ENCODE measurements at regions not wholly inside any gene's neighbourhood (a gene's known extent, or its start where the extent isn't known, plus 50 kb on each side); places are given as distances from the start of the nearest gene placed in this dataset.

GRCh38 chr3:99344216-99344615 is 294.2 kb upstream of the COL8A1 start:
- no peaks in the 10 kb centered on the region for H3K4me1 ChIP-seq (ENCODE audit: insufficient read depth, low read length)
- H3K36me3 ChIP-seq (ENCODE audit: insufficient read depth, low read length) = no peaks in the 10 kb centered on the region
- H3K27me3 ChIP-seq (ENCODE audit: insufficient read depth, low read length) = no peaks in the 10 kb centered on the region
- H3K4me3 ChIP-seq (ENCODE audit: insufficient read depth, low read length) = no peak overlapping the region
- H3K79me2 ChIP-seq (ENCODE audit: insufficient read depth, low read length) = no peaks in the 10 kb centered on the region
- no peaks in the 10 kb centered on the region for H3K9me3 ChIP-seq (ENCODE audit: low read depth, low read length)
- no peak overlapping the region for H2AFZ ChIP-seq (ENCODE audit: low read length)
- TF ChIP-seq, protein P1, sequence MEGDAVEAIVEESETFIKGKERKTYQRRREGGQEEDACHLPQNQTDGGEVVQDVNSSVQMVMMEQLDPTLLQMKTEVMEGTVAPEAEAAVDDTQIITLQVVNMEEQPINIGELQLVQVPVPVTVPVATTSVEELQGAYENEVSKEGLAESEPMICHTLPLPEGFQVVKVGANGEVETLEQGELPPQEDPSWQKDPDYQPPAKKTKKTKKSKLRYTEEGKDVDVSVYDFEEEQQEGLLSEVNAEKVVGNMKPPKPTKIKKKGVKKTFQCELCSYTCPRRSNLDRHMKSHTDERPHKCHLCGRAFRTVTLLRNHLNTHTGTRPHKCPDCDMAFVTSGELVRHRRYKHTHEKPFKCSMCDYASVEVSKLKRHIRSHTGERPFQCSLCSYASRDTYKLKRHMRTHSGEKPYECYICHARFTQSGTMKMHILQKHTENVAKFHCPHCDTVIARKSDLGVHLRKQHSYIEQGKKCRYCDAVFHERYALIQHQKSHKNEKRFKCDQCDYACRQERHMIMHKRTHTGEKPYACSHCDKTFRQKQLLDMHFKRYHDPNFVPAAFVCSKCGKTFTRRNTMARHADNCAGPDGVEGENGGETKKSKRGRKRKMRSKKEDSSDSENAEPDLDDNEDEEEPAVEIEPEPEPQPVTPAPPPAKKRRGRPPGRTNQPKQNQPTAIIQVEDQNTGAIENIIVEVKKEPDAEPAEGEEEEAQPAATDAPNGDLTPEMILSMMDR (IDR thresholded peaks at IDR 0.05; ENCODE audit: extremely low read depth, low read depth, low read length) = no peak
- no peaks in the 10 kb centered on the region for H4K20me1 ChIP-seq (ENCODE audit: insufficient read depth, low read length)
- H3K4me2 ChIP-seq (ENCODE audit: insufficient read depth, low read length) = no peak overlapping the region
- no peak overlapping the region for H3K27ac ChIP-seq (ENCODE audit: low read depth, low read length)
- no peak for DNase-seq (ENCODE audit: insufficient read length, low spot score, missing footprints)

DNA sequence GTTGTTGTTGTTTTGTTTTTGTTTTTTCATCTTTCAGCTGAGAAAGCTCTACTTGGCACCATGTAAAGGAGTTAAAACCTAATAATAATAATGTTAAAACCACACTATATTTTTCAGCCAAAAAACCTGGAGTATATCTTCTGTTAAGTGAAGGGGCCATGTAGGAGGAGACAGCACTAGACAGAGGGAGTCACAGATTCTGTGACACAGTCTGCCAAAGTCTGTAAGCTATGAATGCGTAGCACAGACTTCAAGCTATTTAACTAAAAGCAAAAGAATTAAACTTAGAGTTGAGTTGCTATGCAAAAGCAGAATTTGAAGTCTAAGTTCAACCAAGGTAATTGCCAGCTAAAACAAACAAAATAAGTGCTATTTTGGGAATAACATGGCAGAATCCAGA is 296.0 kb upstream of the COL8A1 start:
- TF ChIP-seq, protein P1 (IDR thresholded peaks at IDR 0.05; ENCODE audit: extremely low read depth, low read depth, low read length) = no peak
- no peak for DNase-seq (ENCODE audit: insufficient read length, low spot score, missing footprints)
- Histone ChIP-seq H3K4me1 (ENCODE audit: insufficient read depth, low read length) (no peaks in the 10 kb centered on the region), H3K79me2 (ENCODE audit: insufficient read depth, low read length) (no peaks in the 10 kb centered on the region), H3K9me3 (ENCODE audit: low read depth, low read length) (no peaks in the 10 kb centered on the region), H3K27ac (ENCODE audit: low read depth, low read length) (no peak overlapping the region), H3K36me3 (ENCODE audit: insufficient read depth, low read length) (no peaks in the 10 kb centered on the region), H2AFZ (ENCODE audit: low read length) (no peak overlapping the region), H4K20me1 (ENCODE audit: insufficient read depth, low read length) (no peaks in the 10 kb centered on the region), H3K4me3 (ENCODE audit: insufficient read depth, low read length) (no peak overlapping the region), H3K27me3 (ENCODE audit: insufficient read depth, low read length) (no peaks in the 10 kb centered on the region), H3K4me2 (ENCODE audit: insufficient read depth, low read length) (no peak overlapping the region)

- Histone ChIP-seq H3K36me3 (ENCODE audit: insufficient read depth, low read length) (no peaks in the 10 kb centered on the region), H3K27ac (ENCODE audit: low read depth, low read length) (no peak overlapping the region), H3K79me2 (ENCODE audit: insufficient read depth, low read length) (no peaks in the 10 kb centered on the region), H4K20me1 (ENCODE audit: insufficient read depth, low read length) (no peaks in the 10 kb centered on the region), H3K4me3 (ENCODE audit: insufficient read depth, low read length) (no peak overlapping the region), H3K4me1 (ENCODE audit: insufficient read depth, low read length) (no peaks in the 10 kb centered on the region), H3K27me3 (ENCODE audit: insufficient read depth, low read length) (no peaks in the 10 kb centered on the region), H3K4me2 (ENCODE audit: insufficient read depth, low read length) (no peak overlapping the region), H3K9me3 (ENCODE audit: low read depth, low read length) (no peaks in the 10 kb centered on the region), H2AFZ (ENCODE audit: low read length) (no peak overlapping the region)
- no peak for DNase-seq (ENCODE audit: insufficient read length, low spot score, missing footprints)
- TF ChIP-seq, protein P1 (IDR thresholded peaks at IDR 0.05; ENCODE audit: extremely low read depth, low read depth, low read length) = no peak
Observed at GRCh38 chr3:99339222-99339621, 299.2 kb upstream of the COL8A1 start.

DNA sequence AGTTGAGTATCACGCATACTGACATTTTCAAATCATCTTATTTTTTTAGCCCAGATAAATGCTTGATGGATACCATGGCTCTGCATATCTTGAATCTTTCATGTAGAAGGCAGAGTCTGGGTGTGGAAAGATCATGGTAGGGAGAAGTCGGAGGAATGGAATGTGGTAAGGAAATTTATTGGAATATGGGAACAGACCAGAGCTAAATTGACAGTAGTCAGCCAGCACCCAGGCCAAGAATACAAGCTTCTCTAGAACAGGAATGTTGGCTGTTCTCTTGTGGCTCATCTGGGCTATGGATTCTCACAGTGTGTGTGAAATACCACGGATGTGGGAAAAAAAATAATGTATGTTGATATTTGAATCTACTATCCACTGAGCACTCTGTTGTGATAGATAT is 305.7 kb upstream of the COL8A1 start:
- Histone ChIP-seq H3K27ac (ENCODE audit: low read depth, low read length) (no peak overlapping the region), H3K9me3 (ENCODE audit: low read depth, low read length) (no peaks in the 10 kb centered on the region), H3K36me3 (ENCODE audit: insufficient read depth, low read length) (no peaks in the 10 kb centered on the region), H3K4me1 (ENCODE audit: insufficient read depth, low read length) (peaks cover 14% of the 10 kb centered on the region), H4K20me1 (ENCODE audit: insufficient read depth, low read length) (no peaks in the 10 kb centered on the region), H3K4me3 (ENCODE audit: insufficient read depth, low read length) (no peak overlapping the region), H3K79me2 (ENCODE audit: insufficient read depth, low read length) (no peaks in the 10 kb centered on the region), H3K4me2 (ENCODE audit: insufficient read depth, low read length) (no peak overlapping the region), H2AFZ (ENCODE audit: low read length) (no peak overlapping the region), H3K27me3 (ENCODE audit: insufficient read depth, low read length) (no peaks in the 10 kb centered on the region)
- peak; percentile 66 for DNase-seq (ENCODE audit: insufficient read length, low spot score, missing footprints)
- TF ChIP-seq, protein P1 (IDR thresholded peaks at IDR 0.05; ENCODE audit: extremely low read depth, low read depth, low read length) = no peak

All from osteoblast (primary cell).